K562 (cell line): ENCODE measurements at regions not wholly inside any gene's neighbourhood (a gene's known extent, or its start where the extent isn't known, plus 50 kb on each side); places are given as distances from the start of the nearest gene placed in this dataset.
A peak's percentile ranks its signal among the peaks of the same experiment; 100 is the strongest.

Experiments used
- BCL6 ChIP-seq: fragments of 250-450 bp; sonication (Bioruptor Pico); IDR thresholded peaks from 2 replicates; pipeline ENCODE4 v1.4.0; 2020
- CUX1 ChIP-seq: fragments of 200-800 bp; sonication (Bioruptor generic); IDR thresholded peaks from 2 replicates; pipeline ENCODE4 v1.6.1; 2016; ENCODE audit warnings: missing genetic modification characterization, missing compliant biosample characterization
- PHTF2 ChIP-seq: fragments of 250-450 bp; sonication (Bioruptor Pico); IDR thresholded peaks from 2 replicates; pipeline ENCODE4 v1.5.0; 2021; ENCODE audit warnings: mild to moderate bottlenecking
- POLR2AphosphoS2 ChIP-seq: IDR thresholded peaks from 2 replicates; pipeline ENCODE4 v1.6.1; 2012; ENCODE audit warnings: low read length, improper control_type of control experiment
- PTBP1 ChIP-seq: fragments of 200-400 bp; formaldehyde crosslinking; IDR thresholded peaks from 2 replicates; pipeline ENCODE4 v1.6.1; 2017; ENCODE audit warnings: low read depth, low read length
- RBM25 ChIP-seq: fragments of 200-400 bp; formaldehyde crosslinking; IDR thresholded peaks from 2 replicates; pipeline ENCODE4 v1.6.1; 2018; ENCODE audit warnings: low read length, low read depth, moderate library complexity; ENCODE audit not compliant: severe bottlenecking
- SMARCA4 ChIP-seq: fragments of 450-650 bp; IDR thresholded peaks from 2 replicates; pipeline ENCODE4 v1.6.1; 2016
- SMARCA5 ChIP-seq: fragments of 450-650 bp; IDR thresholded peaks from 2 replicates; pipeline ENCODE4 v1.6.1; 2016
- ZFP36 ChIP-seq: fragments of 150-350 bp; IDR thresholded peaks from 2 replicates; pipeline ENCODE4 v1.6.1; 2018; ENCODE audit warnings: low read length, low read depth; ENCODE audit not compliant: partially characterized antibody
- ZNF263 ChIP-seq: sonication (generic); formaldehyde crosslinking; IDR thresholded peaks from 2 replicates; pipeline ENCODE4 v1.8.0; 2022; ENCODE audit warnings: mild to moderate bottlenecking, missing genetic modification reagents, borderline replicate concordance

DNA sequence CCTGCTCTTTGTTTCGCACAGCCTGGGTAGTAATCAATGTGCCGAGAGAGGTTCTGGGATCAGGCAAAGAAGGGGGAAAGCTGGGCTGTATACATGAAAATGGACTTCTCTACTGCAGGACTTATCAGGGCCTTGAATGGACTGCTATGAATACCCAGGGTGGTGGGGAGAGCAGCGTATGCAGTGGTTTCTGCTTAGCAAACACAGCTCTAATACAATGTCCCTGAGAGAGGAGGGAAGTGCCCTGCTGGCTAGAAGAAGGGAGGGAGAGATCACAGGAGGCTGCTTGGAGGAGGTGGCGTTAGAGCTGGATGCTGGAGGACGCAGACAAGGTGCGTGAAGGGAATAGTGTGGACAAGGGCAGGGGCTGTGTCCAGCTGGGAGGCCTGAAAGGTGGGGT lies 116.1 kb downstream of the PTPRS start (continued):
- no peak for TF ChIP-seq CUX1
- peak; percentile 88 for TF ChIP-seq SMARCA5
- TF ChIP-seq SMARCA4, result no peak
- TF ChIP-seq ZNF263 (CRISPR knock-in tag), result no peak
- TF ChIP-seq PTBP1, result peak; percentile 79; the same call in 1 of the 2 replicates
- TF ChIP-seq PHTF2 (CRISPR knock-in tag), result no peak
- no peak for TF ChIP-seq POLR2AphosphoS2
- peak; percentile 94 for TF ChIP-seq ZFP36
- no peak for TF ChIP-seq BCL6 (CRISPR knock-in tag)
- peak; percentile 85 for TF ChIP-seq RBM25
